Stomach (tissue), 8 donors: ENCODE measurements at regions not wholly inside any gene's neighbourhood (a gene's known extent, or its start where the extent isn't known, plus 50 kb on each side); places are given as distances from the start of the nearest gene placed in this dataset.

Experiments
- DNase-seq, 2 donors: peaks; one replicate each; pipeline versions ENCODE4 v3.0.0 to v3.0.0-alpha.2; 2013 to 2019
- H3K27ac ChIP-seq, 5 donors: fragments of 200-600 bp in 4 of 5; sonication (generic) in 4 of 5; one replicate each; pipeline ENCODE4 v1.5.1; 2013 to 2019; ENCODE audit warnings: mild to moderate bottlenecking in 1 of 5, moderate library complexity in 1 of 5
- H3K27me3 ChIP-seq, 3 donors: fragments of 200-600 bp; sonication (generic); one replicate each; pipeline ENCODE4 v1.5.1; 2017 to 2019; ENCODE audit warnings: mixed run types in 1 of 3
- H3K36me3 ChIP-seq, 4 donors: fragments of 200-600 bp; sonication (generic); 1 replicate in 3 of 4; 2 replicates in 1 of 4; pipeline ENCODE4 v1.5.1; 2016 to 2019
- H3K4me1 ChIP-seq, 4 donors: fragments of 200-600 bp; sonication (generic); one replicate each; pipeline ENCODE4 v1.5.1; 2016 to 2019
- H3K4me3 ChIP-seq, 4 donors: fragments of 200-600 bp; sonication (generic) in 3 of 4; one replicate each; pipeline ENCODE4 v1.5.1; 2016 to 2019; ENCODE audit warnings: mild to moderate bottlenecking in 1 of 4
- H3K9me3 ChIP-seq, 4 donors: fragments of 200-600 bp; sonication (generic); one replicate each; pipeline ENCODE4 v1.5.1; 2016 to 2019
- EP300 ChIP-seq: sonication (generic); formaldehyde crosslinking; IDR thresholded peaks from one replicate; pipeline ENCODE4 v1.6.1; 2017; ENCODE audit warnings: antibody characterized with exemption
- POLR2A ChIP-seq, 4 donors: fragments of 450-650 bp; IDR thresholded peaks; one replicate each; pipeline ENCODE4 v1.6.1; 2016; ENCODE audit warnings: antibody characterized with exemption in 4 of 4, control low read depth in 2 of 4, mild to moderate bottlenecking in 1 of 4, moderate library complexity in 1 of 4
- POLR2AphosphoS5 ChIP-seq, 3 donors: sonication (generic); formaldehyde crosslinking; IDR thresholded peaks; one replicate each; pipeline ENCODE4 v1.6.1; 2016; ENCODE audit warnings: antibody characterized with exemption in 3 of 3
- WGBS, 5 donors: extraction: QIAGEN DNeasy Blood & Tissue Kit in 3 of 5; methylation state at CpG; one replicate each; pipeline versions ENCODE4 v1.1.5 to v1.1.7; 2013 to 2018; 5-methylcytosine and 5-hydroxymethylcytosine counted together
- intact Hi-C: fragments of 100-400 bp; cut with DNase I; formaldehyde crosslinking; loops from one replicate; pipeline ENCODE4 v1.15.1; 2023; ENCODE audit warnings: low total_unique reads
- TF ChIP-seq, protein P1 (sequence below), 7 experiments: fragments of 450-650 bp in 4 of 7; fragments of 200-600 bp in 3 of 7; sonication (generic) in 3 of 7; IDR thresholded peaks; one replicate each; pipeline ENCODE4 v1.5.1; 2016 to 2019; ENCODE audit warnings: antibody characterized with exemption in 7 of 7, control low read depth in 2 of 7, mild to moderate bottlenecking in 1 of 7
- donor health status: healthy with polysubstance abuse.
- donor health status: Bipolar disorder and iron deficiency.
- donor health status: healthy.

DNA sequence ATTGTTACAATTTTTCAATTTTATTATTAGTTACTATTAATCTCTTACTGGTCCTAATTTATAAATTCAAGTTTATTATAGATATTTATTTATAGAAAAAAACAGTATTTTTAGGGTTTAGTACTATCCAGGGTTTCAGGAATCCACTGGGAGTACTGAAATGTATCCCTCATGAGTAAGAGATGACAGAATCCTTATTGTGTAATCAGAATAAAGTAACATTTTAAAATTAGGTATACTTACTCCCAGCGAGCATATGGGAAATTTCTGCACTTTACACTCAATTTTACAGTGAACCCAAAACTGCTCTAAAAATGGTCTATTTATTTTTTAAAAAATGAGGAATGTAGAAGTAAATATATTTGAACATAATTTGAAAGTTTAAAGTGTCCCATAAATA is 202.7 kb downstream of the CGGBP1 start:
- TF ChIP-seq EP300 (no peak), POLR2AphosphoS5 (IDR thresholded peaks at IDR 0.05) (no peak), POLR2A (IDR thresholded peaks at IDR 0.05) (no peak)
- TF ChIP-seq, protein P1, sequence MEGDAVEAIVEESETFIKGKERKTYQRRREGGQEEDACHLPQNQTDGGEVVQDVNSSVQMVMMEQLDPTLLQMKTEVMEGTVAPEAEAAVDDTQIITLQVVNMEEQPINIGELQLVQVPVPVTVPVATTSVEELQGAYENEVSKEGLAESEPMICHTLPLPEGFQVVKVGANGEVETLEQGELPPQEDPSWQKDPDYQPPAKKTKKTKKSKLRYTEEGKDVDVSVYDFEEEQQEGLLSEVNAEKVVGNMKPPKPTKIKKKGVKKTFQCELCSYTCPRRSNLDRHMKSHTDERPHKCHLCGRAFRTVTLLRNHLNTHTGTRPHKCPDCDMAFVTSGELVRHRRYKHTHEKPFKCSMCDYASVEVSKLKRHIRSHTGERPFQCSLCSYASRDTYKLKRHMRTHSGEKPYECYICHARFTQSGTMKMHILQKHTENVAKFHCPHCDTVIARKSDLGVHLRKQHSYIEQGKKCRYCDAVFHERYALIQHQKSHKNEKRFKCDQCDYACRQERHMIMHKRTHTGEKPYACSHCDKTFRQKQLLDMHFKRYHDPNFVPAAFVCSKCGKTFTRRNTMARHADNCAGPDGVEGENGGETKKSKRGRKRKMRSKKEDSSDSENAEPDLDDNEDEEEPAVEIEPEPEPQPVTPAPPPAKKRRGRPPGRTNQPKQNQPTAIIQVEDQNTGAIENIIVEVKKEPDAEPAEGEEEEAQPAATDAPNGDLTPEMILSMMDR (IDR thresholded peaks at IDR 0.05), result no peak
- Histone ChIP-seq H3K4me3 (no peak overlapping the region), H3K27me3 (no peaks in the 10 kb centered on the region), H3K27ac (no peak overlapping the region), H3K36me3 (no peaks in the 10 kb centered on the region), H3K9me3 (no peaks in the 10 kb centered on the region), H3K4me1 (no peaks in the 10 kb centered on the region)
- DNase-seq, result no peak
- WGBS, 5 donors, result 57 to 75% (median 66%) methylated on average over 1 of the region's 1 CpG
- intact Hi-C loops, result no loop called here

GRCh38 chr3:87855616-87856015 is 203.2 kb downstream of the CGGBP1 start:
- H3K27me3 ChIP-seq, result no peaks in the 10 kb centered on the region
- intact Hi-C loops, result no loop called here
- DNase-seq, result no peak
- WGBS, 5 donors, result 48 to 58% (median 53%) methylated on average over 3 of the region's 3 CpGs
- no peaks in the 10 kb centered on the region for H3K4me1 ChIP-seq
- no peak for TF ChIP-seq POLR2AphosphoS5 (IDR thresholded peaks at IDR 0.05)
- no peak for TF ChIP-seq EP300
- TF ChIP-seq, protein P1 (IDR thresholded peaks at IDR 0.05), result no peak
- TF ChIP-seq POLR2A (IDR thresholded peaks at IDR 0.05), result no peak
- no peaks in the 10 kb centered on the region for H3K36me3 ChIP-seq
- no peaks in the 10 kb centered on the region for H3K9me3 ChIP-seq
- no peak overlapping the region for H3K4me3 ChIP-seq
- H3K27ac ChIP-seq, result no peak overlapping the region

- H3K36me3 ChIP-seq, result no peaks in the 10 kb centered on the region
- no peak for TF ChIP-seq POLR2A (IDR thresholded peaks at IDR 0.05)
- no peak for TF ChIP-seq EP300
- TF ChIP-seq, protein P1 (IDR thresholded peaks at IDR 0.05), result no peak
- no peak for TF ChIP-seq POLR2AphosphoS5 (IDR thresholded peaks at IDR 0.05)
- H3K27me3 ChIP-seq, result no peaks in the 10 kb centered on the region
- intact Hi-C loops, result no loop called here
- H3K4me1 ChIP-seq, result no peaks in the 10 kb centered on the region
- no peak for DNase-seq
- 70 to 84% (median 77%) methylated on average over 1 of the region's 1 CpG for WGBS, 5 donors
- no peak overlapping the region for H3K4me3 ChIP-seq
- H3K27ac ChIP-seq, result no peak overlapping the region
- H3K9me3 ChIP-seq, result no peaks in the 10 kb centered on the region
Observed at GRCh38 chr3:87855211-87855610, 203.6 kb downstream of the CGGBP1 start.

- Histone ChIP-seq H3K4me3 (no peak overlapping the region), H3K27ac (no peak overlapping the region), H3K36me3 (no peaks in the 10 kb centered on the region), H3K9me3 (no peaks in the 10 kb centered on the region), H3K4me1 (no peaks in the 10 kb centered on the region), H3K27me3 (no peaks in the 10 kb centered on the region)
- DNase-seq, result no peak
- intact Hi-C loops, result no loop called here
- TF ChIP-seq, protein P1 (IDR thresholded peaks at IDR 0.05), result no peak
- TF ChIP-seq POLR2A (IDR thresholded peaks at IDR 0.05) (no peak), POLR2AphosphoS5 (IDR thresholded peaks at IDR 0.05) (no peak), EP300 (no peak)
- WGBS, 5 donors, result 71 to 87% (median 80%) methylated on average over 2 of the region's 2 CpGs
Observed at GRCh38 chr3:87848003-87848402, 210.8 kb downstream of the CGGBP1 start.
